Stimulated activated CD4-positive, alpha-beta T cell treated with anti-CD3 and anti-CD28 coated beads, Interleukin-1b, Interleukin-23, amount 100 ng/mL, for 4 hours (primary cell): ENCODE measurements at regions not wholly inside any gene's neighbourhood (a gene's known extent, or its start where the extent isn't known, plus 50 kb on each side); places are given as distances from the start of the nearest gene placed in this dataset.

Source experiments
- DNase-seq, 2 donors: peaks; one replicate each; pipeline ENCODE4 v3.0.0-alpha.2; 2020; ENCODE audit warnings: low read depth in 2 of 2

DNA sequence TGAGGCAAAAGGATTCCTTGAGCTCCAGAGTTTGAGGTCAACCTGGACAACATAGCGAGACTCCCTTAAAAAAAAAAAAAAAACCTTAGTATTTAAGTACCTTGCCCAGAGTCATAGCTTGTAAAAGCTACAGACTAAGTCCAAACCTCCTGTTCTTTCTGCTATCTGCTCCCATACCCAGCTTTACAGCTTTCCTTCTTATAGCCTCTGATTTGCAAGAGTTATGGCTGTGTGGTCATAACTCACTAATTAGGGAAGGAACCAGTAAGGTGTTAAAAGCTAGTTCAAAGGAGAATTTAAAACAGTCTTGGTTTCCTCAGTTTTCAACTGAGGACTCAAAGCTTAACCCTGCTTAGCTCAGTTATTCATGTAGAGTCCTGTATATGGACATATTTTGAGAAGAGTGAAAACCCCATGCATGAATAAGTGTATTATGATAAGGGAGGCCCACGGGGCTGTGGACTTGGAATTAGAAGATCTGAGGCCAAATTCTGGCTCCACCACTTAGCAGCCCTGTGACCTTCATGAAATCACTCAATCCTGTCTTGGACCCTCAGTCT, 135.5 kb upstream of the SMAD3 start:
- DNase-seq = no peak

DNA sequence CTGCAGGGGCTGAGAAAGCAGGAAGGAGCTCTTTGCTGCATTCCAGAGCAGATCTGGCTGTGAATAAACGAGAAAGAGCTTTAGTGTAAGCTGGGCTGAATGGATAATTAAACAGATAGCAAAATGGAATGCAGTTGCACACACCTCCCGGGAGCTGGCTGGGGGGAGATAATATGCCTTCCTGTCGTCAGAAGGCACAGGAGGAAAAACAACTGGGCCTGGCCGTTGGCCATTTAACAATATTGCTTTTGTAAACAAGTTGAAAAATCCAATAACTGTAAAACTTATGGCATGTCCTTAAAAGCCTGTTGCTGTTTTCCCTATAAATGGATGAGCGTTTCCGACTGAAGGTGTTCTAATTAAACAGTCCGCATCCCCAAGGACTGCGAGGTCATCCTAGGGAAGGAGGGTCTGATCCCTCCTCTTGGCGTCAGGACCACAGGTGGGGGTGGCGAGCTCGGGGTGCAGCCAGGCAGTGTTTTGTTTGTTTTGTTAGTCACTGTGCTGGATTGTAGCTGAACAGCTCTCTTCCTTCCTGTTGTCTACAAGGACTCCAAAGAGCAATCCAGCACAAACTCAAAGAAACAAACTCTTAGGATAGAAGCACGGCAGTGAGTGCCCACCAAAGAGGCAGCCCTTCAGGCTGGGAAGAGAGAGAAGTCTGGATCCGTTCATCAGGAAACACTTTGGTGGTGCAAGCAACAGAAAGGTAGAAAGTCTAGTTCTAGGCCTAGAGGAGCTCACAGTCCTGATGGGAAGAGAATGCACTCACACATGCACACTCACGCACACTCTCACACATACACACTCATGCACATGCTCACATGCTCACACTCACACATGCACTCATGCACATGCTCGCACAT, 133.4 kb upstream of the SMAD3 start:
- DNase-seq = no peak

- DNase-seq = no peak
These were observed 132.8 kb upstream of the SMAD3 start for GRCh38 chr15:66932634-66933024.

GRCh38 chr15:66933932-66934867, 131.2 kb upstream of the SMAD3 start:
- DNase-seq = no peak

DNA sequence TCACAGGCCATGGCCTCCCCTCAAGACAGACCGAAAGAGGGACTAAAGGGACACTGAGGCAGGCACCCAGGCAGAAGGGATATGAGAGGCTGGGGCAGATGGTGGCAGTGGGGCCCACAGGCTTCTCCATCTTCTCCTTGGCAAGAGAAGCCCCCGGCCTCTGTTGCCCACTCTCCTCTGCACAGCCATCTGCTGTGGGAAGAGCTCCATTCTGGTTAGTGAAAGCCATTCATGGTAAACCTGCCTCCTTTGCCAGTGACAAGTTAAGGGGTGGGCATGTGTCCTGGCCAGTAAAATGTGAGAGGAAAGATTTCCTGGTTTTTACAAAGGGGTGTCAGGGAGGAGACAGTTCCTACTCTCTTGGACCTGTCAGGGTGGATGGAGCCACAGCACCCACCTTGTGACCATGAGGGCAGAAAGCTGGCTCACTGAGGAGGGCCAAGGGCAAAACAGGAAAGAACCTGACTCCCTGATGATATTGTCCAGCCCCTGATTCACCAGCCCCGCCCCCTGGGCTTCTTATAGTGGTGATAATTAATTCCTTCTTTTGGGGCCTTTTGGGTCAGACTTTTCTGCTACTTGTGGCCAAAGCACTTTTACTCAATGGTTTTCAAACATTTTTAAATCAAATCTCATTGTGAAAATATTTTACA, 130.4 kb upstream of the SMAD3 start:
- no peak for DNase-seq

DNA sequence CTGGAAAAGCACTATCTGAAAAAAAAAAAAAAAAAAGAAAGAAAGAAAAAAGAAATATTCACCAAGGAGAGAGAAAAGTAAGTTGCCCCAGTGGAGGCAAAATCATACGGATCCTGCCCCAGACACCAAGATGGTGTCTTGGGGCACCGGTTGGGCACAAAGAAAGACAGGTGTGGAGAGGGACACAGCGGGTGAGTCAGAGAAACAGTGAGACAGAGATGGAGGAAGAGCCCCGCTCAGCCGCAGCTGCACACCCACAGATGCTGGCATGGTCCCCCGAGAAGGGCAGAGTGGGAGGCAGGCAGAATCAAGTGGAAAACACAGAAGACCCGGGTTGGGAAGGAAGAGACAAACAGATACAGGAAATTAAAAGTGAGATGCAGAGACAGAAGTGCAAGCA, 129.7 kb upstream of the SMAD3 start:
- DNase-seq = no peak

DNA sequence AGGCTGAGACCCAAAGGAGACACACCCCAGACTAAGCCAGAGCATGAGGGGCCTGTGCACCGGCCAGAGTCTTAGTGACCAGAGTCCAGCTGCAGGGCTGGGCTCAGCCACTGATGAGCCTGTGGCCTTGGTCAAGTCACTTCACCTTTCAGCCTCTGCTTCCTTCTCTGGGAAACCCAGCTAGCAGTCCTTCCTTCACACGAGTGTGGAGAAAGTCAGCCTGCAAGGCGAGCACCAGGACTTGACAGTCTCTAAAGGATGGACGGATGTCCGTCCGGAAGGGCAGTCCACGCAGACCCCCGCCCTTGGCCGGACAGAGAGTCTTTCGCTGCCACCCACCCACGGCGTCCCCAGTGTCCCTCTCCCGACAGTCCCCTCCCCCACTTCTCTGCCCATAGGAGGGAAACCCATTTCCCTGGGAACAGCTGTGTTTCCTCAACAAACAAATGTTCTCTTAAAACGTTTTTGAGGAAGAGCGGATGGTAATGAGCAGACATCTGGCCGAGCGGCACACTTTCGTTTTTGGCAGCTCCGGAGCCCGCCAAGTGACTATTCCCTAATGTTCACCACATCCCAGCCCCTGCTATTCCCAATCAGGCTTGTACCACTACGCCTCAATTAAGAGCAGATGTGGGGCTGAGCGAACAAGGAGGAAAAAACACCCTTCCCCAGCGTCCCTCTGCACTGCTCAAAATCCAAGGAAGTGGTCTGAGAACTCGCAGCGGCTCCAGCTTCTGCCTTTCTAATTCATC, 129.1 kb upstream of the SMAD3 start:
- DNase-seq = no peak

DNA sequence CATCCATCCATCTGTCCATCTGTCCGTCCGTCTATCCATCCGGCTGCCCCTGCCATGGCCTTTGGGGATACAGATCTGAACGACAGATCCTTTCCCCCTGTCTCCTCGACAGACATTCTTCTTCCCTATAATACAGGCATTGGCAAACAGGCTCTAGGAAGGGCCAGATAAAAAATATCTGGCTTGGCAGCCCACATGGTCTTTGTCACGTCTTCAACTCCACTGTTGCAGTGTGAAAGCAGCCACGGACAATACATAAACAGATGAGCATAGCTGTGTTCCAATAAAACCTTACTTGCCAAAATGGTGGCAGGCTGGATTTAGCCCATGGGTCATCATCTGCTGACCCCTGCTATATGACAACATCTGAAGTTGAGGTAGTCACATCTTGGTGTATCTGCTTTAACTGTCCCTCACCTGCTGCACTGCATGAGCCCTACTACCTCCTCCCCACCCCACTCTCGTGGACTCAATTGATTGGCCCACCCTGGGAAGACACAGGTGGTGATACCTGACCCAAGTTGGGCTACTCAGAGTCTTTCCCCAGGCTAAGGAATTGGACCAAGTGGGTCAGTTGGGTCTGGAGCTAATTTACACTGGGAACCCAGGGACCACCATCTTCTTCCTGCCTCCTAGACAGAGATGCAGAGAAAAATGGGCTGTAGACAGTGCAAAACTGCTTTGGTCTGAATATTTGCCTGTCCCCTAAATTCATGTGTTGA, 128.4 kb upstream of the SMAD3 start:
- no peak for DNase-seq

GRCh38 chr15:66937588-66937987, 127.8 kb upstream of the SMAD3 start:
- DNase-seq = no peak

GRCh38 chr15:66938114-66938830, 127.1 kb upstream of the SMAD3 start:
- DNase-seq = no peak

GRCh38 chr15:66939016-66939415, 126.4 kb upstream of the SMAD3 start:
- no peak for DNase-seq

GRCh38 chr15:66939451-66940023, 125.9 kb upstream of the SMAD3 start:
- no peak for DNase-seq

DNA sequence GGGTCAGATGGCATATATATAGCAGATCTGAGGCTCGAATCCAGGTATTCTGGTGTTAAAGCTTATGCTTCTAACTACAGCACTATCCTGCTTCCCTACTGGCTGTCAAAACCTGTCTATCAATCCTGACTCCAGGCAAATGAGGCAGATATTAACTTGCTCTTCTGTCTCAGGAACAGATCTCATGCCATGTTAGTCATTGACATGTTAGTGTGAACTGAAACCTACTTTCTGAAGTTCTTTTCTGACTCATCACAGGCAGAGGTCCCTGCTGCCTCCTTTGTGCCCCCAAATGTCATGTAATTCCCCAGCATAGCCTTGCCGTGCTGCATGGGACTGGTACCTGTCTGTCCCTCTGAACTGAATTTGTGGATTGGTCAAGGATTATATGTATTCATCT, 125.0 kb upstream of the SMAD3 start:
- no peak for DNase-seq

DNA sequence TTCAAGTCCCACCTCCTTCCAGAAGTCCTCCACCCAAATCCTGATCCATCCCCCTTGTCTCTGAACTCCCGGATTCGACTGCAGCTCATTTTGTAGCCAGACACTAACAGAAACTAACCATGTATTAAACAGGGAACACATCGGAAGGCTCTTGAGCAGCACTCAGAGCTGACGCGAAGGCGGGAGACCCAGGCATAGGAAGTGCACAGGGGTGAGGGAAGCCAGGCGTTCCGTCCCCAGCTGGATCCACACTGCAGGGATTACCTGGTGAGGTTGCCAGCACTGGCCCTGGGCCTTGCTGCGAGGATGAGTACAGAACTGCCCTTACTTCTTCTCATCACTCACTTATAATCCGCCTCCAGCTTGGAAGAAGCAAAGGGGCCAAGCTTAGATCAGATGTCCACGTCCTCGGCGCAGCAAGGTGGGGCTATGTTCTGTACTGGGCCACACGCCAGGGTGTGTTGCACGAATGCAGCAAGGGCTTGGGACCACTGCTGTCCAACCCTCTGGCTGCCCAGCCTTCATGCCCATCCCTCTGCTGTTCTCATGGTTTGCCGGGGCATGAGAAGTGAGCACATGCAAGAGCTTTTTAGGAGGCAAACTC, 124.2 kb upstream of the SMAD3 start:
- DNase-seq = no peak

DNA sequence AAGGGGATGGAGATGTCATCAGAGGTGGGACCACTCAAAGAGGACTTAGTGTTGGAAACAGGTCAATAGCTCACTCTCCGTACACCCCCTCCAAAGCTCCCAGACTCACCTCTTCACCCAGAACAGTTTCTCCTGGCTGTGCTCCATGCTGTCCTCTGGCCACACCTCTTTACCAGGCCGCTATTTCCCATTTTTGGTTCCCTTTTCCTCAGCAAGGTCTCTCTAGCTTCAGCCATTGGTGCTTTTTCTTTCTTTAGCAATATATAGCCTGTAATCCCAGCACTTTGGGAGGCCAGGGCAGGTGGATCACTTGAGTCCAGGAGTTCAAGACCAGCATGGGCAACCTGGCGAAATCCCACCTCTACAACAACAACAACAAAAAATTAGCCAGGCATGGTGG, 123.6 kb upstream of the SMAD3 start:
- DNase-seq = no peak

DNA sequence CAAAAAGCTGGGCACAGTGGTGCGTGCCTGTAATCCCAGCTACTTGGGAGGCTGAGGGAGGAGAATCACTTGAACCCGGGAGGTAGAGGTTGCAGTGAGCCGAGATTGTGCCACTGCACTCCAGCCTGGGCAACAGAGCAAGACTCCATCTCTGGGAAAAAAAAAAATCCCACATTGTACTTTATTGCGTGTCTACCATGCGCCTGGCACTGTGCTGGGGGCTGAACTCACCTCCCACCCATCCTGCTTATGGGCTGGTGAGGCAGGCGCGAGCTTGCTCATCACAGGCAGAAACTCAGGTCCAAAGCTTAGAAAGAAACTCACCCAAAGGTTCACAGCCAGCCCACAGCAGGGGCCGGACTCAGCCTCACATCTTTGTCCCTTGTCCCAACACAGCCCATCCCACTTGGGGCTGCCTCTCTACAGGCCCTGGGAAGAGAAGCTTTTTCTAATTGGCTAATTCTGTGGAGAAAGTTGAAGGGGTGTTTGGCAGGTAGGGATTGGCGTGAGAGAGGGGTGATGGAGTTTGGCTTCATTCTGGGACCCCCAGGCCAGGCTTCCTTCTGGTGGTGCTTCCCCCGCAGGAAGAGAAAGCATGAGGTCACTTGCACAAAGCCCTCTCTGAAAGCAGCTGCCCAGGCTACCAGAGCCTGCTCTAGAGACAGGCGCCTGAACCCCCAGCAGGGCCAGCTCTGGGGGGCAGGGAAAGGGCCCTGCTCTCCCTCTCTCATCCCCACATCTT, 122.6 kb upstream of the SMAD3 start:
- DNase-seq = no peak

GRCh38 chr15:66943456-66944095, 121.8 kb upstream of the SMAD3 start:
- no peak for DNase-seq

- DNase-seq = no peak
These were observed 121.3 kb upstream of the SMAD3 start for GRCh38 chr15:66944121-66944520.
